Right forelimb (tissue), 1 donor: ENCODE measurements at regions not wholly inside any gene's neighbourhood (a gene's known extent, or its start where the extent isn't known, plus 50 kb on each side); places are given as distances from the start of the nearest gene placed in this dataset.
"Not testable (repeated sequence)": the region's sequence is repeated elsewhere in the genome, so short reads cannot be mapped to it uniquely, and the experiment has no call there.

ENCODE experiments used
- DNase-seq: peaks from one replicate; pipeline ENCODE4 v3.0.0-alpha.2; 2018

DNA sequence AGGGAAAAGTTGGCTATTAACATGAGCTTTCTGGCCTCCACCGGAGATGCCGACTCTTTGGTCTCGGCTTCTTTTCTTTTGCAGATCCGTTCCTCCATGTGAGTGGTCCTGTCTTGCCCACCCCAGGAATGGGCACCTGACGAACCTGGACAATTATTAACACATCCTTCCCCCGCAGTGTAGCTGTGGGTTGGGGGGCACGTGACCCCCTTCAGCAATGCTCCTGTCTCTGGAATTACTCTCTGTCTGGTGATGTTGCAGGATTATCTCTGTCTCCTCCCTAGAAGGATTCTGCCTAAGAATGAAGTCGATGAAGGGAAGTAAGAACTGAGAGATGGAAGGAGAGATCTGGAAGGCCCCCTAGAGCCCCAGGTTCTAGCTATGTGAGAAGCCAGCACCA lies 115.2 kb upstream of the NPAS2 start:
- DNase-seq, result no peak

DNA sequence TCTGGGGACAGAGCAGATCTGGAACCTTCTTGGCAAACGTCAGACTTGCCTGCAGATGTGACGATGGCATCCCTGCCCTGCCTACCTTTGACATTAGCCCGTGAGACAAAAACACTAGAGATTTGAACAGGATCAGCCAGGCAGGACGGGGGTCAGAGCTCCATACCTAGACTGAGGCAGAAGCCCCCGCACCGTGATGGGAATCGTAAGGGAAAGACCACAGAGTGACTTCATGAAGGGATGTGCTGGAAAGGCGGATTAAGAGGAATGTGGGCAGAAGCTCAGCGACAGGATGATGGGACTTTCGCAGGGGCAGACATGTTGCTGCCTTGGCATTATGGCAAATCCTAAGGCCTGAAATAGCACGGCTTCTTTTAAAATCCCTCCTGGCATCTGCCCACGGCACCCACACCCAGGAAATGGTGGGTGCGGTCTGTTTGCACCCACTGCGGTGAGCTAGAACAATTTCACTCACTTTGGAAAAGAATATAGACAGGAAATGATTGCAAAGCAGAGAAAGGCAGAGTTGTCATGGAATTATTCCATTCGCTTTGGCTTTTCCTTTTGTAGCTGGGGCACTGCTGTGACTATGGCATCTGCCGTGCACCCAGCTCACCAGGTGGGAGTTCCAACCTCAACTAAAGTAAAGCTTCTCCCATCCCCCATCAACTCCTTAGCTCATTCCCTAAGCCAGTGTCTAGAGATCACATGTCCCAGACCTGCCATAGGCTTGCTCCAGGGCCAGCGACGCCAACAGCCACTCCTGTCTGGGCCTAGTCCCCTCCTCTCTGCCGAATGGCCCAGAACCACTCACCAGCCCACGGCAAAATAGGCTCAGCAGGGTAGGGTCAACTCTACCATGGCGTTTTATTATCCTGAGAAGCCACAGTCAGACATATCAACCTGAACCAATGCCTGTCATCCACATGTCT lies 112.7 kb upstream of the NPAS2 start:
- DNase-seq, result no peak

DNA sequence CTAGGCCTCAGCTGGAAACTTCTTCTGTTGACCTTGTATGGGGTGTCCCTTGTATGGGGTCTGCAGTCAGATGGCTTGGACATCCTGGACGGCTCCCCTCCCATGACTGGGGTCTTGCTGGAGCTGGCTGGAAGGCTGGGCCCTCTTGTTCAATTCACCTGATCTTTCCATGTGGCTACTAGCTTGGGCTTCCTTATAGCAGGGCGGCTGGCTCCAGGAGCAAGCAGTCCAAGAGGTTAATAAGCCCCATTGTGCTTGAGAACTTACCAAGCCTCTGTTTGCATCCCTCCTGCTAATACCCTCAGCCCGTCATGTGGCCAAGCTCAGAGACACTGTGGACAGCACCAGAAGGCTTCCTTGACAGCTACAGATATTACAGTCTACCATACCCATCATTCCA lies 111.6 kb upstream of the NPAS2 start:
- no peak for DNase-seq

DNA sequence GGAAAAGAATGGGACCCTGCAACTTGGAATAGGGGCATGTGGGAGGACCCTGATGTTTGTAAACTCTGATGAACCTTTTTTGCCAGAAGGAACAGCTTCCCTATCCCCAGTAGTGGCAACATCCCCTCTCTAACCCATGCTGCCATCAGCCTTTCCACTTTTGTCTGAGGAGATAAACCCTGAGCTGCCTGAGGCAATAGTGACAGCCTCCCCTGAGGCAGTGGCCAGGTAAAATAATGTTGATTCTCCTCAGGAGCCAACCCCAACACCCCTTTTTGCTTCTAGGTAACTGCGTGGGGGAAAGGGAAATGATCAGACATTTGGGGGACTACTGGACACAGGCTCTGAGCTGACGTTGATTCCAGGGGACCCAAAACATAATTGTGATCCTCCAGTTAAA lies 106.8 kb upstream of the NPAS2 start:
- DNase-seq, result no peak

DNA sequence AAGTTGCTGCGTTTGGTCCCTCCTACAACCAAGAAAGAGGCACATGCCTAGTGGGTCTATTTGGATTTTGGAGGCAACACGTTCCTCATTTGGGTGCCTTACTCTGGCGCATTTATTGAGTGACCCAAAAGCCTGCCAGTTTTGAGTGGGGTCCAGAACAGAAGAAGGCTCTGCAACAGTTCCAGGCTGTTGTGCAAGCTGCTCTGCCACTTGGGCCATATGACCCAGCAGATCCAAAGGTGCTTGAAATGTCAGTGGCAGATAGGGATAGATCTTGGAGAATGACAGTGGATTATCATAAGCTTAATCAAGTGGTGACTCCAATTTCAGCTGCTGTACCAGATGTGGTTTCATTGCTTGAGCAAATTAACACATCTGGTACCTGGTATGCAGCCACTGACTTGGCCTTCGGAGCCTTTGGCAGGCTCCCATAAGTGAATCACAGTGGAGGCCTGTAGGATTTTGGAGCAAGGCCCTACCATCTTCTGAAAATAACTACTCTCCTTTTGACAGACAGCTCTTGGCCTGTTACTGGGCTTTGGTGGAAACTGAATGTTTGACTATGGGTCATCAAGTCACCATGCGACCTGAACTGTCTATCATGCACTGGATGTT lies 105.4 kb upstream of the NPAS2 start:
- DNase-seq, result not testable (repeated sequence)

DNA sequence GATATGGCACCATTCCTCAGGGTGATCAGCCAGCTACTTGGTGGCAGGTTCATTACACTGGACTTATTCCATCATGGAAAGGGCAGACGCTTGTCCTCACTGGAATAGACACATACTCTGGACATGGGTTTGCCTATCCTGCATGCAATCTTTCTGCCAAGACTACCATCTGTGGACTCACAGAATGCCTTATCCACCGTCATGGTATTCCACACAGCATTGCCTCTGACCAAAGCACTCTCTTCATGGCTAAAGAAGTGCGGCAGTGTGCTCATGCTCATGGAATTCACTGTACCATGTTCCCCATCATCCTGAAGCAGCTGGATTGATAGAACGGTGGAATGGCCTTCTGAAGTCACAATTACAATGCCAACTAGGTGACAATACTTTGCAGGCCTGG lies 104.1 kb upstream of the NPAS2 start:
- not testable (repeated sequence) for DNase-seq

DNA sequence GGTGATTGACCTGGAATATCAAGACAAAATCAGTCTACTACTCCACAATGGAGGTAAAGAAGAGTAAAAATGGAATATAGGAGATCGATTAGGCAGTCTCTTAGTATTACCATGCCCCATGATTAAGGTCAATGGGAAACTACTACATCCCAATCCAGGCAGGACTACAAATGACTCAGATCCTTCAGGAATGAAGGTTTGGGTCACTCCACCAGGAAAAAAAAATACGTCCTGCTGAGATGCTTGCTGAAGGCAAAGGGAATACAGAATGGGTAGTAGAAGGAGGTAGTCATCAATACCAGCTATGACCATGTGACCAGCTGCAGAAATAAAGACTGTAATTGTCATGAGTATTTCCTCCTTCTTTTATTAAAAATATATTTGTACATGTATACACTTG lies 103.4 kb upstream of the NPAS2 start:
- DNase-seq, result no peak

DNA sequence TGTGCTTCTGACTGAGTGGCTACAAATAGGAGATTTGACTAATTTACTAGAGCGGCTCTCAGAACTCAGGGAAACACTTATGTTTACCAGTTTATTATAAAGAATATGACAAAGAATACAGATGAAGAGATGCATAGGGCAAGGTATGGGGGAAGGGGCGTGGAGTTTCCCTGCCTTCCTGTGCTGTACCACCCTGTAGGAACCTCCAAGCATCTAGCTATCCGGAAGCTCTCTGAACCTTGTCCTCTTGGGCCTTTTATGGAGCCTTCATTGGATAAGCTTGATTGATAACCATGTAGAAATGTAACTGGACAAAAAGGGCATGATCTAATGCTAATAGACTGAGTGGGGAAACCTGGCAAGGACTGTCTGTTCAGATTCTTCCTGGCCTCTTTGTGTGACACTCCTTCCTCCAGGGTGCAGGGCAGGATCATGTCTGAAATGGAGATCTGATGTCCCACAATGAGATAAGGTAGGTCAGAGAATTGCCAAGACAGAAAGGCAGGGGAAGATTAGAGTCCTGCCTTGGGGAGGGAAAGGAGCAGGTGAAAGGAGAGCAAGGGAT lies 101.8 kb upstream of the NPAS2 start:
- no peak for DNase-seq

DNA sequence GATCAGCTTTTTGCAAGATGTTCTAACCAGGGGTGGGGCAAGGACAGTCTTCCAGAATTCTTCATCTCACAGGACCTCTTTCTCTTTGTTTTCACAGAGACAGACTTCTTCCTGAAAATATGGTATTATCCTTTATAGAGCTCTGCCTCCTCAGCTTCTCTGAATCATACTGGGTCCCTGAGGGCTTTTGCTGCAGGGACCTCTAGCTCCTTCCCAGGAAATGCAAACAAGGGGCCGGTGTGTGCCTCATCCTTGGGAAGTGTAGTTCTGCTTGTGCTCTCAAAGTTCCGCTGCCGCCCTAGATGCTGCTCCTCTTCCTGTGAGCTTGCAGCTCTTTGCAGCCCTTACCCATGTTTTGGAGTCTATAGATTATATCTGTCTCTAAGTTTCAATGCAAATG lies 99.5 kb upstream of the NPAS2 start:
- no peak for DNase-seq

DNA sequence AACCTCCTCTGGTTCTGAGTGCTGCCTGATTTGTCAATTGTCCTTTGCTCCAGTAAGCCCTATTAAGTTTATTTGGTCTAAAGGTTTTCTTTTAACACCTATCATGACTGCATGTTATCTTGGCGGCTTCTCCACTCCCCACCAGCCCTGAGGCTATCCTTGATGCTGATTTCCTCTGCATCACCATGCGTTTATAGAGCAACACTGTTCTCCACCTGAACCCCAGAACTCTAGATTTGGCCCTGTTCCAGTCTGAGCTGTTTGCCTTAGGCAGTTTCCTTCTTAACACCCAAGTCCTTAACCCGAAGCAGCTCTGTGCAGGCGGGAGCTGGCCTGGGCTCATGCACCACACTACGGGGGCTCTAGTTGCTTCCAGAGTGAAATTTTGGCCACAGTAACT lies 98.2 kb upstream of the NPAS2 start:
- DNase-seq, result no peak

DNA sequence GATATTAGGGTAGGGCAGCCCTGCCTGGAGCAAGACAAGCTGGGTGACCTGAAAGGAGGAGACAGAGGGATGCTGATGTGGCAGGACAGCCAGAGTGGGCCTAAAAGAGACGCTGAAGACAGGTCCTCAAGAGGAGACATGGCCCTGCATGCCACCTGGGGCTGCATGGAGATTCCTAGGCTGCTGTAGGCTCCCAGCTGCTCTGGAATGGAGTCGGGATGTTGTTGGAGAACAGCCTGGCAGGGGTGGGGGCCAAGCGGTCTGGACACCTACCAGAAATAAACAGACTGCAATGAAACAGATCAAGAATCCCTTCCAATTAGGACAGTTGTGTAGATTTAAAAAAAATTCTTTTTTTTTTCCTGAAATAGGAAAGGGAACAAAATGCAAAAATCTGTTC lies 97.8 kb upstream of the NPAS2 start:
- no peak for DNase-seq

DNA sequence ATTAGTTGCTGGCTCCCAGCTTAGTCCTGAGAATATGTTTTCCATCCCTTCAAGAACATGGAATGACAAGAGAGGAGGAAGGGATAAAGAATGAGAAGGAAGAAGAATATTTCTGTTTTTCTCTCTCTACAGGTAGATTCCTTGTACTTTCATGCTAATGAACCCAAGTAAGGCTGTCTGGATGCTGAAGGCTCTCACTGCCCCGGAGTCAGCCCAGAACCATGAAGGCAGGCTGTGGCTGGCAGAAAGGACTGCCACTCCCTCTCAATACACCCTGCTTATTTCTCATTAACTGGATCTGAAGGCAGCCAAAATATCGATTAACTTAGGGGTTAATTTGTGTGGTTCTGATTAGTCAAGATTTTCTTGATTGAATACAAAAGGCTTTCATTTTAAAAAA lies 93.1 kb upstream of the NPAS2 start:
- no peak for DNase-seq

DNA sequence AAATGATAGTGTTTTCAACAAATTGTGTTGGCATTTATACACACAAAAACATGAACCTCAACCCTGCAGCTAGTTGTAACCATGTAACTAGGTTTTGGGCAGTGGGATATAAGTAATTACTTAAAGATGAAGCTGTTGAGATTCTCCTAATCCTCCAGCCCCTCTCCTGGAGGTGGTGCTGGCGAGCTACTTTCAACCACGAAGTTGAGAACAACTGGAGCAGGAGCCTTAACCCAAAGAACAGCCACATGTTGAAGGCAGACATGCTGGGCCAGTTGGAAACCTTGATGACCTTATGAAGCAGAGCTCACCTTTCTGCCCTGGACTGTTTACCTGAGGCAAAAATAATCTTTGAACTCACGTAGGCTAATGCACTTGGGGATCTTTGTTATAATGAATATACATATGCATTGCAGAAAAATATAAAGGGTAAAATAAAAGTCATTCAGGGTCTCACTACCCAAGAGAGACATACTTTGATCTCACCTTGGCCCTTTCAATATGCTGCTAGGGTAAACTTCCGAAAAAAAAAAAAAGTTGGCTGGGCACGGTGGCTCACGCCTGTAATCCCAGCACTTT lies 89.6 kb upstream of the NPAS2 start:
- DNase-seq, result peak; percentile 56

DNA sequence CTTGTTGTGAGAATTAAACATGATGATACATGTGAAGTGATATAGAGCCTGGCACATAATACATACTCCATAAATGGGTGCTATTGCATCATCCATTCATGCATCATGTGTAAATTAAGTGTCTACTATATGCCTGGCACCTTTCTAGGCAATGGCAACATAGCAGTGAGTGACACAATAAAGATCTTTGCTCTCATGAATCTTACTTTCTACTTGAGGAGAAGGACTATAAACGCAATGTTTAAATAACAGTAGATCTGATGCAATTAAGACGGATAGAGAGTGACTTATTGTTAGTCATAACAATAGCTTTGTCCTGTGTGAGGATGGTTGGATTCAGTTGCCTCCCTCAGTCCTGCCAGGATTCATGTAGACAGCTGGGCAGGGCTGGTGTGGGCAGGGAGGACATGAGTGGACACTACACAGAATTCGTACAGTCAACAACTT lies 88.4 kb upstream of the NPAS2 start:
- DNase-seq, result no peak

DNA sequence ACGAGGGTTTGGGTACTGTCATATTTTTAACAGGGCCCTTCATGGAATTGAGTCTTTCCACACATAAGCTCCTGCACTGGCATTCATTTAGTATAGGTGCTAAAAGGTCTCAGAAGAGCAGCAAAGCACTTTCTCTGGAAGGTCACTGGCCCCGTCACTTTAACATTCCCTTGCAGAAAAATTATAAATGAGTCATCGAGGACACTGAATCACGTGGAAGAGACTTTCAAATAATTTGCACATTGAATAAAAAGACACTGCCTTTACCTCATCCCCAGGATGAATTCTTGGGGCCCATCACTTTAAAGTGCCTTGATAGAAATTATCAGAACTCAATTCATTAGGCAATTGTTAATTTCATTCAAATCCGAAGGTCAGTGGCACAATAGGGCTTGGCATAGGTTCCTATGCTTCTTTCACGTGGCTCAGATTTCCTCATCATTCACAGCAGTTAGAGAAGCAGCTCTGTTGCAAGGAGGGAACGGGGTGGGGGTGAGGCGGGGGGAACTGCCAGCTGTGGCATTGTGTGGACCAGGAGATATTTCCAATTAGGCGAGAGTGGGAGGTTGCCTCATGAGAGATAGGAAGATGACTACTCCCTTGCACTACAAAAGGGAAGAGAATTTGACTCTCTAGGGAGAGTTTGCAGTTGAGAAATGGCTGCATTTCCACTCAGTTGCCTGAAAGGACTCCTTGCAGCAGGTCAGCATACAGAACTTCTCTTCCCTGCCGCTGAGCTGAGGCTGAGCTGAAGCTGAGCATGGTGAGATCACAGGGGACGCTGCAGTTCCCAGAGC lies 86.3 kb upstream of the NPAS2 start:
- no peak for DNase-seq

DNA sequence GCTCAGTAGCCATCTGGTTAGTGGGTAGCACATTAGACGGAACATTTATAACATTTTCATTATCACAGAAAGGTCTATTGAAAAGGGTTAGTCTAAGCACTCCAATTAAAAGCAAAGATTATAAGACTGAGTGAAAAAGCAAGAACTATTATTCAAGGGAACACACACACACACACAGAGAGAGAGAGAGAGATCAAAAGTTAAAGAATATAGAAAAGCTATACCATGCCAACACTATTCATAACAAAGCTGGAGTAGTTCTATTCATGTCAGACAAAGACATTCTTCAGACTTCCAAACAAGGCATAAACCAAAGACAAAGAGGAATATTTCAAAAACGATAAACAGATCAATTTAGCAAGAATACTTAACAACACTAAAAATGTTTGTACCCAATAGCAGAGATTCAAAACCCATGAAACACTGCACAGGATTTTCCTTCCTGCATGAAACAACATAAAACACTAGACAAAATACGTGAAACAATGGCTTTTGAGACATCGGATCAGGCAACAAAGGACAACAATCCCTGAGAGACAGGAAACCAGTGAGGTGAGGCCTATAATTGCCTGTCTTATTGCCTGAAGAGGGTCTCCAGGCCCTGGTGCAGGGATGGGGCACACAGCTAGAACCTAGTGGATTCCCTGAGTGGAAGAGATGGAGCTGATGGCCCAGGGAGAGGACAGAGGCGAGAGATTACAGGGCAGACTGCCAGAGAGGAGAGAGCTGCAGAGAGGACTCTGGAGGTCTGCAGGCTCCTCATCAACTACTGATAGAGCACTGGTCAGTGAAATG lies 83.6 kb upstream of the NPAS2 start:
- no peak for DNase-seq

DNA sequence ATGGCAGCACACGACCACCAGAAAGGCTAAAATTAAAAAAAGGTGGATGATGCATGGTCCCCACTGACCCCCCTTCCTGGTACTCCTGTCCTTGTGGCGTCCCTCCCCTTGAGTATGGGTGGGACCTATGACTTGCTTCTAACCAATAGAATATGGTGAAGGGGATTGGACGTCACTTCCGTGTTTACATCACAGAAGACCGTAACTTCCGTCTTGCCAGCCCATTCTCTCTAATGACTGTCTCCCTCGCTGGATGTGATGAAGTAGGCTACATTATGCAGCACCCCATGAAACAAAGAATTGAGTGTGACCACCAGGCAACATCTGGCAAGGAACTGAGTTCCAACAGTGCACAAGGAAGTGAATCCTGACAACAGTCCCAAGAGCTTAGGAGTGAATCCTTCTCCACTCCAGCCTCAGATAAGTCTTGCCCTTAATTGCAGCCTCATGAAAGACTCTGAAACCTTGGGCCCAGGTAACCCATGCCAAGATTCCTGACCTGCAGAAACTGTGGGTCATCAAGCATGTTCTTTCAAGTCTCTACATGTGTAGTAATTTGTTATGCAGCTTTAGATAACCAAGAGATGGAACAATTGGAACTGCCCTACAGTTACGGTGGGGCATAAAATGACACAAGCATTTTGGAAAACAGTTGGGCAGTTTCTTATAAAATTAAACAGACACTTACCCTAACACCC lies 80.1 kb upstream of the NPAS2 start:
- no peak for DNase-seq

DNA sequence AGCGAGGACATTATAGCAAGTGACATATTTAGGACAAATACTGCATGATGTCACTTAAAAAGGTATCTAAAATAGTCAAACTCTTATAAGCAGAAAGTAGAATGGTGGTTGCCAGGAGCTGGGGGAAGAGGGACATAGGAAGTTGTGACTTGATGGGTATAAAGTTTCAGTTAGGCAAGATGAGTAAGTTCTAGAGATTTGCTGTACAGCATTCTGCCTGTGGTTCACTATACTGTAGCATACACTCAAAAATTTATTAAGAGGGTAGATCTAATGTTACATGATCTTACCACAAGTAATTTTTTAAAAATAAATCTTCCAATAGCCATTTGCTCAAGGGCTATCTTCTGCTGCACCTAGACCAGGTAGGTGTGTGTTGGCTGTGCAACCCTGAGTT lies 78.1 kb upstream of the NPAS2 start:
- DNase-seq, result no peak

DNA sequence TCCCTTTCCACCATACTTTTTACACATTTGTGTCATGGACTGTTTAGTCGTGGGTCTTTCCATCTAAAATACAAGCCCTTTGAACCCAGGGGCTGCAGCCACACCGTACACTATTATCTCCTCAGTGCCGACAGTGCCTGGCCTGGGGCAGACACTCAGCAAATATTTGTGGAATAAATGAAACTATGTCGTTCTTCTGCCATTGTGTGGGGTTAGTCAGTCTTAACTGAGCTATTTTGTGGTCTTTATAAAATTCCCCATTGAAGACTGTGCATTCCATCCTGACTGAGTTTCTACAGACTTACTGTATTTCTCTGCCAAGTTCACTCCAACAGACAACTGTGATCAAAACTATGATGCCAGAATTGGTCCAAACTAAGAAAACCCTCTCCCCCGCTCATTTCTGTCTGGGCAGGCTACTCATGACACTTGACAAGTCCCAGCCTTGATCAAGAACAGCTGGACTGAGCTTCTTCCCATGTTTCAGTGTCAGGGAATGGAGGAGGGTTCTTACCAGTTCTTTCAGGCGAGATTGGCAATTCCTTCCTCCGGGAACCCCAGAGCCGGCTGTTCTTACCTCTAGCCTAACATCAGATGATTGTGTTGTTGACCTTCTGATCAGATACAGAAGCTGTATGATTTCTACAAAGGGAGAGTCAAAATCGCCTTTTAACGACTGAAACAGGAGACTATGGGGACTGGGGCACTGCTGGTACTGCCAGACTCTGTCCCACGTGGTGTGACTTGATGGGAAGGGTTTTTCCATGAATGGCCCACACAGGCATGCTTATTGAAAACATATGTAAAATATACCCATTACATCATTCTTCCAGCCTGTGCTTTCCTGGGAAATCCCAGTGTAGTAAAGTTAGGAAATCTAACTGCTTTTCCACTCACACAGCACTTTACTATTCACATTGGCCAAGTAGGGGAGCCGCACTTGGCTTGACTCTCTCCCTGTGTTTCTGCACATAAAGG lies 77.4 kb upstream of the NPAS2 start:
- peak; percentile 78 for DNase-seq

DNA sequence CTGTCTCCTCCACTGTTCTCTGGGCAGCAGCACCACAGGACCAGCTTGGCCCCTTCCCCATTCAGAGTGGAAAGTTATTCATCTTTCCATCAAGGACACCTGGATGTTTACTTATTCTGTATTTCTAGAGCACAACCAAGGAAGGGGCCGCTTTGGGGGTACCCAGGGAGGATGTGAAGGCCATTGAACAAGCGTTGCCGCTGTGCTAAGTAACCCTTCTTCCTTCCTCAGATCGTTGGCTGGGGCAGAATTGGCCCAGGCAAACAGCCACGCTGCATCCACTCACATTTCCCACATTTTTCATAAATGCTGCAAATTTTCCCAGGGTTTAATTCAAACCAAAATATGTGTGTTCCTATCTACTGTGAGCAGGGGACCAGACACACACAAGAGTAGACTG lies 76.2 kb upstream of the NPAS2 start:
- peak; percentile 67 for DNase-seq
